MM.1S (cell line): ENCODE measurements at regions not wholly inside any gene's neighbourhood (a gene's known extent, or its start where the extent isn't known, plus 50 kb on each side); places are given as distances from the start of the nearest gene placed in this dataset.

Experiments used
- DNase-seq: peaks from one replicate; pipeline ENCODE4 v3.0.0-alpha.2; 2015
- H2AFZ ChIP-seq: fragments of 300-600 bp; sonication (generic); 2 replicates; pipeline ENCODE4 v1.6.0; 2016; ENCODE audit warnings: antibody characterized with exemption, low read length
- H3F3A ChIP-seq: fragments of 300-600 bp; sonication (generic); 2 replicates; pipeline ENCODE4 v1.6.1; 2016; ENCODE audit warnings: mild to moderate bottlenecking, antibody characterized with exemption, low read length, moderate library complexity, mixed read lengths; ENCODE audit not compliant: insufficient read depth
- H3K27ac ChIP-seq: fragments of 300-600 bp; sonication (generic); 2 replicates; pipeline ENCODE4 v1.5.1; 2016; ENCODE audit warnings: mild to moderate bottlenecking, low read length
- H3K27me3 ChIP-seq: fragments of 300-600 bp; sonication (generic); replicated peaks from 2 replicates; pipeline ENCODE4 v1.6.0; 2016; ENCODE audit warnings: low read length; ENCODE audit not compliant: insufficient read depth
- H3K36me3 ChIP-seq: fragments of 300-600 bp; sonication (generic); replicated peaks from 2 replicates; pipeline ENCODE4 v1.6.1; 2016; ENCODE audit warnings: mild to moderate bottlenecking, low read length, mixed read lengths; ENCODE audit not compliant: insufficient read depth
- H3K4me1 ChIP-seq: fragments of 300-600 bp; sonication (generic); 2 replicates; pipeline ENCODE4 v1.6.1; 2016; ENCODE audit warnings: low read length, mixed read lengths
- H3K4me2 ChIP-seq: fragments of 300-600 bp; sonication (generic); 2 replicates; pipeline ENCODE4 v1.6.0; 2016; ENCODE audit warnings: low read depth, low read length
- H3K4me3 ChIP-seq: fragments of 300-600 bp; sonication (generic); 2 replicates; pipeline ENCODE4 v1.5.1; 2016; ENCODE audit warnings: low read length, mixed read lengths
- H3K79me2 ChIP-seq: fragments of 300-600 bp; sonication (generic); 2 replicates; pipeline ENCODE4 v1.6.1; 2016; ENCODE audit warnings: mixed run types, low read length, mixed read lengths
- H3K9ac ChIP-seq: fragments of 300-600 bp; sonication (generic); 2 replicates; pipeline ENCODE4 v1.6.1; 2016; ENCODE audit warnings: low read length, mixed read lengths
- H3K9me2 ChIP-seq: fragments of 300-600 bp; sonication (generic); replicated peaks from 2 replicates; pipeline ENCODE4 v1.6.1; 2016; ENCODE audit warnings: mild to moderate bottlenecking, low read length, mixed read lengths; ENCODE audit not compliant: insufficient read depth
- H3K9me3 ChIP-seq: fragments of 300-600 bp; sonication (generic); replicated peaks from 2 replicates; pipeline ENCODE4 v1.6.1; 2016; ENCODE audit warnings: mild to moderate bottlenecking, low read length, mixed read lengths; ENCODE audit not compliant: insufficient read depth
- H4K20me1 ChIP-seq: fragments of 300-600 bp; sonication (generic); 2 replicates; pipeline ENCODE4 v1.6.1; 2016; ENCODE audit warnings: mild to moderate bottlenecking, low read length, moderate library complexity, mixed read lengths; ENCODE audit not compliant: insufficient read depth
- CTCF ChIP-seq: fragments of 300-600 bp; sonication (generic); IDR thresholded peaks from 2 replicates; pipeline ENCODE4 v1.5.1; 2016; ENCODE audit warnings: antibody characterized with exemption, low read length, mixed read lengths
- EZH2 ChIP-seq: fragments of 300-600 bp; sonication (generic); optimal IDR thresholded peaks from 2 replicates; pipeline ENCODE3; 2017; ENCODE audit warnings: low read depth, mild to moderate bottlenecking, antibody characterized with exemption, low read length, mixed read lengths
- EZH2phosphoT487 ChIP-seq: fragments of 300-600 bp; sonication (generic); IDR thresholded peaks from 2 replicates; pipeline ENCODE4 v1.6.1; 2018; ENCODE audit warnings: antibody characterized with exemption, low read length

DNA sequence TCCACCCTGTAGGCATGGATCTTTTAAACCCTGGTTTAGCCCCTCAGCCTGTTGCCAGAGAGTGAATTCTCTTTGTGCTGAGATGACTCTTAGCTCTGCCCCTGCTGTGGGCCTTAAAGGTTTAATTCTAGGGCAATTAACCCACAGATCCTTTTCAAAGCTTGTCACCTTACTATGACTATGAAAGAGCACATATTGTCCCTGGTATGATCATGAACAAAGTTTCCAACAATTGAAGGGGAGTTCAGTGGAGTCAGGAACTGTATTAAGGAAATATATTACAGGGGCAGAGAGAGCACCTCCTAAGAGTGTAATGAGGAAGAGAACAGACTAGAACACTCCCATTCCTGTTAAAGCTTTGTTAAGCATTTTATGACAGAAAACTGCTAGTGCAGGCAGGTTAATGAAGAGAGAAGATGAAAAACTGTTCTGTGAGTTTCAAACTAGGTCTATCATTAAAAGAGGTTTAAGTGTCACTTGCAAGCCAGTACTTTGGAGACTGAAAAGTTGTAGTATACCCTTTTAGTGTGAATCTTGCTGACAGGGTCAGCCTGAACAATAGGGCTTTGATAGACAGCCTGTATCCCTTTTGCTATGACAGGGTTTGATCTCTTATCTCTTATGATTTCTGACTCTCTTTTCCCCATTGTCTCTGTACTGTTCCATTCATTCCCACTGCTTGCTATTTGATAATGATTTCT is 104.2 kb upstream of the ELL2 start:
- Histone ChIP-seq H3K4me1 (peaks cover 5% of the 10 kb centered on the region; the same call in 1 of the 2 replicates), H4K20me1 (no peaks in the 10 kb centered on the region), H3K4me3 (no peak overlapping the region), H3K9me2 (no peaks in the 10 kb centered on the region), H3K36me3 (no peaks in the 10 kb centered on the region), H3K27ac (no peak overlapping the region), H3K9me3 (no peaks in the 10 kb centered on the region), H3K4me2 (no peak overlapping the region), H3K9ac (no peak overlapping the region), H3K79me2 (no peaks in the 10 kb centered on the region), H3F3A (no peaks in the 10 kb centered on the region), H2AFZ (no peak overlapping the region), H3K27me3 (no peaks in the 10 kb centered on the region)
- no peak for DNase-seq
- TF ChIP-seq EZH2 (no peak), CTCF (no peak), EZH2phosphoT487 (no peak)

DNA sequence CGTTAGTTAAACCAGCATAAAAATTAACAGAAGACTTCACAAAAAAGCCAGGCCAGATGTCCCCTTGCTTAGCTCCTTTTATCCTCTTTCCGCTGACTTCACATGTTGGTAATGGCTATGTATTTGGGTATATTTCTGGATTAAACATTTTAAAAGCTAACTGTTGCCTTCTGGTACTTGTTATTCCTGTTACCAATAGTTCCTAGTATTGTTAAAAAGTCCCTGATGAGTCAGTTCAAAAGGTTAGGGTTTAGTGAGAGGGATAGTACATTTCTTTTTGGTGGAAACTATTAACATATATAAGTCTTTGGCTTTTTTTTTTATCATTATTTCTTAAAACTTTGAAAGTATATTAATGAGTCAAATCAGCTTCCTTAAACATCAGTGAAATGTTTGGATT is 103.2 kb upstream of the ELL2 start:
- H3K27me3 ChIP-seq, result no peaks in the 10 kb centered on the region
- H3K79me2 ChIP-seq, result no peaks in the 10 kb centered on the region

DNA sequence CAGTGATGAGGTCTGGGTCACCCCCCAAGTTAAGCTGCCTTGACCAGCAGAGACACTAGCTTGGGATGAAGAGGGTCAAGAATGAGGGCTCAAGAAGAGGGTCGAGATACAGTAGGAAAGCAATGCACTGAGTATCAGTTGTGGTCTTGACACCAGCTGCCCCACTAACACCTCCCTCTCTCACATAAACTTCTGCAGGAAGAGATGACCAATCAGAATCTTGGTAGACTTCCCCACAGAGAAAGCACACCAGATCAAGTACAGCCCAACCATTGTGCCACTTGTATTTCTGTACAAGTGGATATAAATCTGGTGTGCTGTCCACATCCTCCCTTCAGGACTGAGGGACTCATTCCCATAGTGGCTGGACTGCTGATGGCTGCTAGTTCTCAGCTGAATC is 101.2 kb upstream of the ELL2 start:
- H3K79me2 ChIP-seq, result no peaks in the 10 kb centered on the region
- H3F3A ChIP-seq, result no peaks in the 10 kb centered on the region
- H3K4me2 ChIP-seq, result no peak overlapping the region
- H3K9me3 ChIP-seq, result no peaks in the 10 kb centered on the region
- H2AFZ ChIP-seq, result no peak overlapping the region
- H3K27me3 ChIP-seq, result no peaks in the 10 kb centered on the region
- H3K4me3 ChIP-seq, result no peak overlapping the region
- no peaks in the 10 kb centered on the region for H3K36me3 ChIP-seq
- H4K20me1 ChIP-seq, result no peaks in the 10 kb centered on the region
- H3K9me2 ChIP-seq, result no peaks in the 10 kb centered on the region
- no peak overlapping the region for H3K27ac ChIP-seq
- H3K9ac ChIP-seq, result no peak overlapping the region
- H3K4me1 ChIP-seq, result peaks cover 5% of the 10 kb centered on the region; the same call in 1 of the 2 replicates
- no peak for TF ChIP-seq EZH2
- no peak for TF ChIP-seq CTCF
- TF ChIP-seq EZH2phosphoT487, result no peak
- DNase-seq, result no peak

More for the DNA sequence above, 103.2 kb upstream of the ELL2 start:
- Histone ChIP-seq H3K9me2 (no peaks in the 10 kb centered on the region), H3K27ac (no peak overlapping the region), H3K9ac (no peak overlapping the region), H3K4me2 (no peak overlapping the region), H3K4me1 (peaks cover 5% of the 10 kb centered on the region; the same call in 1 of the 2 replicates), H3K36me3 (no peaks in the 10 kb centered on the region), H2AFZ (no peak overlapping the region), H3F3A (no peaks in the 10 kb centered on the region), H3K9me3 (no peaks in the 10 kb centered on the region), H4K20me1 (no peaks in the 10 kb centered on the region), H3K4me3 (no peak overlapping the region)
- TF ChIP-seq EZH2, result no peak
- no peak for DNase-seq

DNA sequence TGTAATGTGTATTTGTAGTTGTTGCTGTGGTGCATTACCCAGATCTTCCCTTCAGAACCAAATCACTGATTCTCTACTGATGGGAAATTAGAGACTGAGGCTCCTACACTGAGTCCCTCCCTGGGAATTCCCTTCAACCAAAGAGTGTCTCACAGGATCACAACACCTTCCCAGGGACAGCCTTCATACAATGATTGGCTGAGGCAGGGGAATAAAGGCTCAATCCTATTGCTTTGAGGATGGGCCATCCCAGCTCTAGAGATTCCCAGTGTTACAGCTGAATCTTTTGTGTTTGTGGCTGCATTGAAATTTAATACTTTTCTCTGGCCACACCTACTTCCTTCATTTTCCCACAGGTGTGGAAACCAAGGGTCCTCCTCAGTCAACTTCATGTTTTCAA is 96.4 kb upstream of the ELL2 start:
- TF ChIP-seq CTCF (no peak), EZH2phosphoT487 (no peak), EZH2 (no peak)
- no peaks in the 10 kb centered on the region for H3K4me1 ChIP-seq

More for the DNA sequence above, 96.4 kb upstream of the ELL2 start:
- H2AFZ ChIP-seq, result no peak overlapping the region
- no peaks in the 10 kb centered on the region for H3F3A ChIP-seq
- no peak overlapping the region for H3K9ac ChIP-seq
- no peaks in the 10 kb centered on the region for H3K36me3 ChIP-seq
- no peaks in the 10 kb centered on the region for H3K9me3 ChIP-seq
- no peak for DNase-seq
- no peaks in the 10 kb centered on the region for H3K27me3 ChIP-seq
- H3K4me3 ChIP-seq, result no peak overlapping the region
- H3K9me2 ChIP-seq, result no peaks in the 10 kb centered on the region
- no peaks in the 10 kb centered on the region for H4K20me1 ChIP-seq
- no peak overlapping the region for H3K27ac ChIP-seq
- no peak overlapping the region for H3K4me2 ChIP-seq
- H3K79me2 ChIP-seq, result no peaks in the 10 kb centered on the region
